CD14-positive monocyte (primary cell): ENCODE measurements at regions not wholly inside any gene's neighbourhood (a gene's known extent, or its start where the extent isn't known, plus 50 kb on each side); places are given as distances from the start of the nearest gene placed in this dataset.

Source experiments
- DNase-seq, 3 donors: peaks; one replicate each; pipeline ENCODE4 v3.0.0-alpha.2; 2011 to 2022
- H2AFZ ChIP-seq: 2 replicates; pipeline ENCODE4 v1.6.0; 2012; ENCODE audit warnings: mild to moderate bottlenecking, low read depth, low read length, inconsistent platforms; ENCODE audit not compliant: insufficient read depth, poor library complexity, severe bottlenecking
- H3K27ac ChIP-seq, 2 donors: 1 replicate in 1 of 2; 2 replicates in 1 of 2; pipeline ENCODE4 v1.5.1; 2012 to 2013; ENCODE audit warnings: low read length in 2 of 2, control low read depth in 1 of 2, inconsistent platforms in 1 of 2, low read depth in 1 of 2, mild to moderate bottlenecking in 1 of 2
- H3K27me3 ChIP-seq, 2 donors: one replicate each; pipeline versions ENCODE4 v1.6.0 to v1.6.1; 2011 to 2013; ENCODE audit warnings: low read length in 2 of 2; ENCODE audit not compliant: control insufficient read depth in 2 of 2, insufficient read depth in 2 of 2
- H3K36me3 ChIP-seq, 2 donors: replicated peaks in 1 of 2; 1 replicate in 1 of 2; 2 replicates in 1 of 2; pipeline versions ENCODE4 v1.5.1 to v1.6.1; 2012 to 2013; ENCODE audit warnings: low read length in 2 of 2, control low read depth in 1 of 2, inconsistent platforms in 1 of 2, mild to moderate bottlenecking in 1 of 2; ENCODE audit not compliant: insufficient read depth in 2 of 2, control insufficient read depth in 1 of 2
- H3K4me1 ChIP-seq, 2 donors: 1 replicate in 1 of 2; 2 replicates in 1 of 2; pipeline versions ENCODE4 v1.5.1 to v1.6.1; 2012 to 2013; ENCODE audit warnings: low read length in 2 of 2, control low read depth in 1 of 2, inconsistent platforms in 1 of 2, mild to moderate bottlenecking in 1 of 2, moderate library complexity in 1 of 2; ENCODE audit not compliant: insufficient read depth in 2 of 2, control insufficient read depth in 1 of 2
- H3K4me2 ChIP-seq: replicated peaks from 2 replicates; pipeline ENCODE3; 2012; ENCODE audit warnings: low read length, moderate library complexity, mild to moderate bottlenecking; ENCODE audit not compliant: poor library complexity, severe bottlenecking; ENCODE audit errors: extremely low read depth
- H3K4me3 ChIP-seq, 3 experiments: fragments of 200-600 bp in 1 of 3; sonication (generic) in 1 of 3; replicated peaks in 1 of 3; 1 replicate in 2 of 3; 2 replicates in 1 of 3; pipeline ENCODE4 v1.5.1; 2011 to 2013; ENCODE audit warnings: low read length in 3 of 3, mild to moderate bottlenecking in 3 of 3, control low read depth in 2 of 3, low read depth in 2 of 3, inconsistent platforms in 1 of 3, moderate library complexity in 1 of 3
- H3K79me2 ChIP-seq: 2 replicates; pipeline ENCODE4 v1.6.0; 2012; ENCODE audit warnings: mild to moderate bottlenecking, control low read depth, inconsistent platforms, low read length, moderate library complexity; ENCODE audit not compliant: insufficient read depth
- H3K9ac ChIP-seq: 2 replicates; pipeline ENCODE4 v1.6.0; 2017; ENCODE audit warnings: low read length, mild to moderate bottlenecking; ENCODE audit not compliant: insufficient read depth, poor library complexity, severe bottlenecking
- H3K9me3 ChIP-seq, 2 donors: replicated peaks in 1 of 2; 1 replicate in 1 of 2; 2 replicates in 1 of 2; pipeline versions ENCODE4 v1.5.1 to v1.6.1; 2012 to 2013; ENCODE audit warnings: low read length in 2 of 2, control low read depth in 1 of 2; ENCODE audit not compliant: control insufficient read depth in 1 of 2, insufficient read depth in 1 of 2
- H4K20me1 ChIP-seq: 2 replicates; pipeline ENCODE4 v1.6.0; 2012; ENCODE audit warnings: mild to moderate bottlenecking, low read length, control low read depth, moderate library complexity; ENCODE audit not compliant: insufficient read depth
- H3K27ac Mint-ChIP-seq, 7 donors: one replicate each; pipeline ENCODE4 v1.8.0; 2020; ENCODE audit warnings: mild to moderate bottlenecking in 7 of 7, mixed read lengths in 7 of 7, moderate library complexity in 6 of 7, inconsistent platforms in 2 of 7
- H3K27me3 Mint-ChIP-seq, 3 donors: one replicate each; pipeline ENCODE4 v1.8.0; 2021 to 2022; ENCODE audit warnings: low read depth in 3 of 3, mild to moderate bottlenecking in 3 of 3, mixed read lengths in 3 of 3, moderate library complexity in 3 of 3, inconsistent platforms in 1 of 3
- H3K36me3 Mint-ChIP-seq, 2 donors: one replicate each; pipeline ENCODE4 v1.8.0; 2020; ENCODE audit warnings: mixed read lengths in 2 of 2, inconsistent platforms in 1 of 2, mild to moderate bottlenecking in 1 of 2
- H3K4me1 Mint-ChIP-seq: one replicate; pipeline ENCODE4 v1.8.0; 2020; ENCODE audit warnings: mild to moderate bottlenecking, mixed read lengths
- H3K4me3 Mint-ChIP-seq, 2 donors: one replicate each; pipeline ENCODE4 v1.8.0; 2020; ENCODE audit warnings: mild to moderate bottlenecking in 2 of 2, mixed read lengths in 2 of 2, moderate library complexity in 1 of 2
- H3K9me3 Mint-ChIP-seq, 7 donors: one replicate each; pipeline ENCODE4 v1.8.0; 2020 to 2022; ENCODE audit warnings: mixed read lengths in 7 of 7, mild to moderate bottlenecking in 6 of 7, moderate library complexity in 6 of 7, inconsistent platforms in 2 of 7
- WGBS: methylation state at CpG from one replicate; pipeline ENCODE4 v1.1.5; 2013; ENCODE audit warnings: missing lambda C conversion rate; ENCODE audit not compliant: insufficient coverage; 5-methylcytosine and 5-hydroxymethylcytosine counted together
- intact Hi-C, 2 donors: fragments of 100-400 bp; cut with micrococcal nuclease; formaldehyde crosslinking; loops; one replicate each; pipeline versions ENCODE4 v1.15.0 to v1.15.1; 2023
- TF ChIP-seq, protein P1 (sequence below): fragments of 200-600 bp; IDR thresholded peaks from one replicate; pipeline ENCODE4 v1.8.0; 2022; ENCODE audit warnings: antibody characterized with exemption, mild to moderate bottlenecking

DNA sequence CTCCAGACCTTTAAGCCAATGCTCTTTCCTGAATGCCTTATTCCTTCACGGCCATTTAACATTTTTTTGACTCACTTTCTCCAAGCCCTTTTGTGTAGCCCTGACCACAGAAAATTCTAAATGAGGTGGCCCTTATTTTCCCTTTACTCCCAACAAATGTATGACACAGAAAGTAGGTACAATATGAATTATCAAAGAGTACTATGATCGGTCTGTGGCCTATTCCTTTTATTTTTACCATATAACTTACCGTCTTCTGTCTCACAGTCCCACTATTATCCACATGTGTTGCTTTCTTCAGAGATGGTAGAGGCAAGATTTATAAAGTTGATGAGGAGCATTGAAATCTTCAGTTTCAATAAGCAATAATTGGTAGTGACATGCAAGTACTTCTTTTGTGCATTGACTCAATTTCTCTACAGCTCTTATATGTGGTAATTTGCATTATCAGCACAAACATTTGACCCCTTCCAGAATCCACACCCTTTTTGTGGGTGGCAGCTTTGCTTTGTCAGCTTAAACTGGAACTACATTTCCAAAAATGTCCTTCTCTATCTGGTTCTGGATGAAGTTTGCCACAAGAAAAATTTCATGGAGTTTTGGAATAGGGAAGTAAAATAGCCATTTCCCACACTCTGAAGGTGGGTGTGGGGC is 143.8 kb upstream of the GADL1 start:
- Mint-ChIP-seq H3K4me3 (no peak overlapping the region), H3K9me3 (peaks cover 7 to 12% (median 8%) of the 10 kb centered on the region in 7 donors), H3K36me3 (no peaks in the 10 kb centered on the region), H3K27me3 (no peaks in the 10 kb centered on the region), H3K4me1 (no peaks in the 10 kb centered on the region), H3K27ac (no peak overlapping the region)
- no peak for DNase-seq
- Histone ChIP-seq H2AFZ (no peak overlapping the region), H3K4me1 (no peaks in the 10 kb centered on the region), H3K27me3 (no peaks in the 10 kb centered on the region), H3K4me2 (no peak overlapping the region), H3K36me3 (no peaks in the 10 kb centered on the region), H4K20me1 (no peaks in the 10 kb centered on the region), H3K79me2 (no peaks in the 10 kb centered on the region), H3K4me3 (no peak overlapping the region), H3K9ac (no peak overlapping the region), H3K27ac (no peak overlapping the region), H3K9me3 (peaks cover 6 to 8% of the 10 kb centered on the region in 2 donors)
- no CpG with 5 or more reads among the region's 3 CpGs for WGBS
- TF ChIP-seq, protein P1, sequence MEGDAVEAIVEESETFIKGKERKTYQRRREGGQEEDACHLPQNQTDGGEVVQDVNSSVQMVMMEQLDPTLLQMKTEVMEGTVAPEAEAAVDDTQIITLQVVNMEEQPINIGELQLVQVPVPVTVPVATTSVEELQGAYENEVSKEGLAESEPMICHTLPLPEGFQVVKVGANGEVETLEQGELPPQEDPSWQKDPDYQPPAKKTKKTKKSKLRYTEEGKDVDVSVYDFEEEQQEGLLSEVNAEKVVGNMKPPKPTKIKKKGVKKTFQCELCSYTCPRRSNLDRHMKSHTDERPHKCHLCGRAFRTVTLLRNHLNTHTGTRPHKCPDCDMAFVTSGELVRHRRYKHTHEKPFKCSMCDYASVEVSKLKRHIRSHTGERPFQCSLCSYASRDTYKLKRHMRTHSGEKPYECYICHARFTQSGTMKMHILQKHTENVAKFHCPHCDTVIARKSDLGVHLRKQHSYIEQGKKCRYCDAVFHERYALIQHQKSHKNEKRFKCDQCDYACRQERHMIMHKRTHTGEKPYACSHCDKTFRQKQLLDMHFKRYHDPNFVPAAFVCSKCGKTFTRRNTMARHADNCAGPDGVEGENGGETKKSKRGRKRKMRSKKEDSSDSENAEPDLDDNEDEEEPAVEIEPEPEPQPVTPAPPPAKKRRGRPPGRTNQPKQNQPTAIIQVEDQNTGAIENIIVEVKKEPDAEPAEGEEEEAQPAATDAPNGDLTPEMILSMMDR, result no peak
- intact Hi-C loops, result no loop called here

DNA sequence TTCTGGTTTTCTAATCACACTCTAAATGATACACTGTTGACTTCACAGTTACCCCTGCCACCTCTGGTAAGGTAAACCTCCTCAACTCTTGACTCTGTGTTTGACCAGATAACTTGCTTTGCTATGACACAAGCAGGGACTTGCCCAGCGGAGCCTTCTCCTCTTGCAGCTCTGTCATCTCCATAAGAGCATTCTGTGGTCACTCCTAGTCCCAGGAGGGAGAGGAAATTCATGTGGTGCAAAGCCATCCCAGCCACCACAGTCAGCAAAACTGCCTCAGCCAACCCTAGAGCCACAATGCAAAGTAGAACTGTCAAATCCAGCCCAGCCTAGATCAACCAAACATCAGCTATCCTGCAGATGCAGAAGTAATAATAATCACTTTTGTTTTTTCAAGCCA is 144.7 kb upstream of the GADL1 start:
- H3K9ac ChIP-seq, result no peak overlapping the region
- H3K4me3 ChIP-seq, result no peak overlapping the region
- no peak for DNase-seq
- H3K27me3 Mint-ChIP-seq, result no peaks in the 10 kb centered on the region
- no peaks in the 10 kb centered on the region for H3K36me3 ChIP-seq
- TF ChIP-seq, protein P1, result no peak
- H3K4me2 ChIP-seq, result no peak overlapping the region
- no peaks in the 10 kb centered on the region for H3K27me3 ChIP-seq
- H3K4me1 ChIP-seq, result no peaks in the 10 kb centered on the region
- no peaks in the 10 kb centered on the region for H3K36me3 Mint-ChIP-seq
- H4K20me1 ChIP-seq, result no peaks in the 10 kb centered on the region
- no peak overlapping the region for H3K4me3 Mint-ChIP-seq
- H2AFZ ChIP-seq, result no peak overlapping the region
- H3K9me3 Mint-ChIP-seq, result peaks cover 7 to 17% (median 12%) of the 10 kb centered on the region in 7 donors
- no peaks in the 10 kb centered on the region for H3K79me2 ChIP-seq
- peaks cover 2% of the 10 kb centered on the region for H3K4me1 Mint-ChIP-seq
- 100% methylated on average over 1 of the region's 1 CpG for WGBS
- peaks cover 7 to 9% of the 10 kb centered on the region in 2 donors for H3K9me3 ChIP-seq
- no peak overlapping the region for H3K27ac ChIP-seq
- H3K27ac Mint-ChIP-seq, result no peak overlapping the region
- intact Hi-C loops, result no loop called here
